OCI-LY3 (cell line): ENCODE measurements at regions not wholly inside any gene's neighbourhood (a gene's known extent, or its start where the extent isn't known, plus 50 kb on each side); places are given as distances from the start of the nearest gene placed in this dataset.

Experiments used
- H2AFZ ChIP-seq: fragments of 200-600, 300-600 bp; shearing (Covaris generic); 2 replicates; pipeline ENCODE4 v1.6.0; 2014; ENCODE audit warnings: antibody characterized with exemption, low read depth, low read length
- H3K27ac ChIP-seq: fragments of 200-600, 300-600 bp; sonication (generic); 2 replicates; pipeline ENCODE4 v1.5.1; 2014; ENCODE audit warnings: mild to moderate bottlenecking, low read length, moderate library complexity, mixed read lengths
- H3K27me3 ChIP-seq: fragments of 200-600, 300-600 bp; sonication (generic); 2 replicates; pipeline ENCODE4 v1.6.1; 2014; ENCODE audit warnings: low read depth, low read length, mixed read lengths
- H3K36me3 ChIP-seq: fragments of 200-600, 300-600 bp; sonication (generic); replicated peaks from 2 replicates; pipeline ENCODE3; 2014; ENCODE audit warnings: low read depth, low read length, mixed read lengths
- H3K4me1 ChIP-seq: fragments of 300-600, 200-600 bp; sonication (generic); 2 replicates; pipeline ENCODE4 v1.6.1; 2014; ENCODE audit warnings: low read length, mixed read lengths
- H3K4me2 ChIP-seq: fragments of 200-600, 300-600 bp; sonication (generic); 2 replicates; pipeline ENCODE4 v1.6.1; 2014; ENCODE audit warnings: low read length, mixed read lengths
- H3K4me3 ChIP-seq: fragments of 300-600, 200-600 bp; sonication (generic); 2 replicates; pipeline ENCODE4 v1.5.1; 2014; ENCODE audit warnings: antibody characterized with exemption, mild to moderate bottlenecking, low read length, moderate library complexity
- H3K79me2 ChIP-seq: fragments of 300-600, 200-600 bp; shearing (Covaris generic); 2 replicates; pipeline ENCODE4 v1.6.1; 2014; ENCODE audit warnings: mild to moderate bottlenecking, low read length, mixed read lengths
- H3K9ac ChIP-seq: fragments of 300-600, 200-600 bp; shearing (Covaris generic); 2 replicates; pipeline ENCODE4 v1.6.0; 2014; ENCODE audit warnings: mild to moderate bottlenecking, low read length, moderate library complexity
- H3K9me3 ChIP-seq: fragments of 200-600, 300-600 bp; shearing (Covaris generic); 2 replicates; pipeline ENCODE4 v1.6.1; 2014; ENCODE audit warnings: low read length, mixed read lengths; ENCODE audit not compliant: insufficient read depth
- H4K20me1 ChIP-seq: fragments of 200-600, 300-600 bp; sonication (generic); 2 replicates; pipeline ENCODE4 v1.6.1; 2016; ENCODE audit warnings: low read length, mixed read lengths; ENCODE audit not compliant: insufficient read depth
- EZH2phosphoT487 ChIP-seq: fragments of 200-600 bp; shearing (Covaris generic); IDR thresholded peaks from 2 replicates; pipeline ENCODE4 v1.6.1; 2018; ENCODE audit warnings: antibody characterized with exemption, mixed run types, low read depth
- TF ChIP-seq, protein P1 (sequence below): fragments of 200-600, 300-600 bp; sonication (generic); IDR thresholded peaks from 2 replicates; pipeline ENCODE4 v1.5.1; 2014; ENCODE audit warnings: antibody characterized with exemption, low read length, low read depth

DNA sequence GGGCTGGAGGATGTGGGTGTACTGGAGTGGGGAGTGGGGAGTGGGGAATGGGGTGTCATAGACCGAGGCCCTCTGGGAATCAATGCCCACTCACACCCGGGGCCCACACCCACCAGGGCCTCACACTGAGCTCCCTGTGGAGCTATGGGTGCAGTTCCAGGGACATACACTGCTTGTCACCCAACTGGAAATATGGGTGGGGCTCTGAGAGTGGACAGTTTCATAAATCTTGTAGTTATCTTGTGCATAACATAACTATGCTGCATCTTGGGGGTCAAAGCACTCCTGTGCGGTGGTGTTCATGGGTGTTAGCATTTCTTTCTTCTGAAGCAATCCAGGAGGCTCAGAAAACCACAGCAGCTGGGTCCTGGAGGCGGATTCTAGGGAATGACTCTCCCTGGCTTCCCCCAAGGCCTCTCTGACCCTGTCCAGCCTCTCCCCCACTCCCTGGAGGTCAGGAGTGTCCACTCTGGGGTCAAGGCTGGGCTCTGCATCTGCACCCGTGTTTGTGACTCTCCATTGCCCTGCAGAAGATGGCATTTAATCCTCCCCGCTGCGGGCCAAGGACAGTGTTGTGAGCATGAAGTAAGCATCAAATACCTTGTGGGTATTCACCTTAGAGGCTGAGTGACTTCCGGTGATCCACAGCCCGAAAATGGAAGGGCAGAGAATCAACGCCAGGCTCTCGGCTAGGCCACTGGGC, 172.5 kb downstream of the CTTN start:
- Histone ChIP-seq H3K36me3 (no peaks in the 10 kb centered on the region), H3K4me2 (no peak overlapping the region), H3K27me3 (peaks cover 13% of the 10 kb centered on the region), H3K9me3 (no peaks in the 10 kb centered on the region), H3K4me3 (no peak overlapping the region), H3K79me2 (no peaks in the 10 kb centered on the region), H4K20me1 (no peaks in the 10 kb centered on the region), H3K4me1 (no peaks in the 10 kb centered on the region), H3K27ac (no peak overlapping the region), H2AFZ (no peak overlapping the region), H3K9ac (no peak overlapping the region)
- TF ChIP-seq EZH2phosphoT487: no peak
- TF ChIP-seq, protein P1, sequence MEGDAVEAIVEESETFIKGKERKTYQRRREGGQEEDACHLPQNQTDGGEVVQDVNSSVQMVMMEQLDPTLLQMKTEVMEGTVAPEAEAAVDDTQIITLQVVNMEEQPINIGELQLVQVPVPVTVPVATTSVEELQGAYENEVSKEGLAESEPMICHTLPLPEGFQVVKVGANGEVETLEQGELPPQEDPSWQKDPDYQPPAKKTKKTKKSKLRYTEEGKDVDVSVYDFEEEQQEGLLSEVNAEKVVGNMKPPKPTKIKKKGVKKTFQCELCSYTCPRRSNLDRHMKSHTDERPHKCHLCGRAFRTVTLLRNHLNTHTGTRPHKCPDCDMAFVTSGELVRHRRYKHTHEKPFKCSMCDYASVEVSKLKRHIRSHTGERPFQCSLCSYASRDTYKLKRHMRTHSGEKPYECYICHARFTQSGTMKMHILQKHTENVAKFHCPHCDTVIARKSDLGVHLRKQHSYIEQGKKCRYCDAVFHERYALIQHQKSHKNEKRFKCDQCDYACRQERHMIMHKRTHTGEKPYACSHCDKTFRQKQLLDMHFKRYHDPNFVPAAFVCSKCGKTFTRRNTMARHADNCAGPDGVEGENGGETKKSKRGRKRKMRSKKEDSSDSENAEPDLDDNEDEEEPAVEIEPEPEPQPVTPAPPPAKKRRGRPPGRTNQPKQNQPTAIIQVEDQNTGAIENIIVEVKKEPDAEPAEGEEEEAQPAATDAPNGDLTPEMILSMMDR: no peak

DNA sequence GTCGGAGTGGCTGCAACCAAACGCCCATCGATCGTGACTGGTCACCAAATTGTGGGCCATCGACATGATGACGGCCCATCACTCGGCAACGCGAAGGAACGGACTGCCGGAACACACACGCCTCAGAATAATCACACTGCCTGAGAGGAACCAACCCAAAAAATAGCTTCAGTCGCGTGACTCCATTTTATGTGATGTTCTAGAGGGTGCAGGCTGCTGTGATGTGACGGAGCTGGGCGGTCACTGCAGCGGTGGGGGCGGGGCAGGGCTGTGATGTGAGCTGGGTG, 174.6 kb downstream of the CTTN start:
- H3K4me1 ChIP-seq: no peaks in the 10 kb centered on the region
- no peak overlapping the region for H3K9ac ChIP-seq
- H3K36me3 ChIP-seq: no peaks in the 10 kb centered on the region
- H3K27ac ChIP-seq: no peak overlapping the region
- no peaks in the 10 kb centered on the region for H3K9me3 ChIP-seq
- no peaks in the 10 kb centered on the region for H4K20me1 ChIP-seq
- H3K4me2 ChIP-seq: no peak overlapping the region
- peaks cover 7% of the 10 kb centered on the region for H3K27me3 ChIP-seq
- no peak overlapping the region for H3K4me3 ChIP-seq
- no peak overlapping the region for H2AFZ ChIP-seq
- TF ChIP-seq, protein P1: no peak
- no peak for TF ChIP-seq EZH2phosphoT487
- H3K79me2 ChIP-seq: no peaks in the 10 kb centered on the region

DNA sequence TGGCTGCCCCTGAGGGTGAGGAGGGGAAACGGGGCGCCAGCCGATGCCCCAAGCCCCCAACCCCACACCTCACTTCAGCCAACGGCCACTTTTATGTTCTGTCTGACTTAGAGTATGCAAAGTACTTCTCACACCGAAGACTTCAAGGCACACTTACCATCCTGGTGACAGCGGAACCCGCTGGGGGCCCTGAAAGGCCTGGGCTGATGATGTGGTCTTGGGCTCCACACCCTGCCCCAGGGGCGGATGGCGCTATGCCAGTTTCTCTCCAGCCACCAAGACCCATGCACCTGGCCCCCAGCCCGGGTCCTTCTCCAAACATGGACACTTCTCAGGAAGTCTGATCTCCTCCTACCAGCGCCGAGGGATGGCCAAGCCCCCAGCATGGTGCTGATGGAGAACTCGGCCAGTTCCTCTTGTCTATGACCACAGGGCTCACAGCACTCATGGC, 175.4 kb downstream of the CTTN start:
- H3K4me3 ChIP-seq: no peak overlapping the region
- no peaks in the 10 kb centered on the region for H3K4me1 ChIP-seq
- no peak overlapping the region for H3K27ac ChIP-seq
- TF ChIP-seq EZH2phosphoT487: no peak
- TF ChIP-seq, protein P1: no peak
- no peak overlapping the region for H3K9ac ChIP-seq
- H3K9me3 ChIP-seq: no peaks in the 10 kb centered on the region
- peaks cover 4% of the 10 kb centered on the region; the same call in 1 of the 2 replicates for H3K27me3 ChIP-seq
- no peak overlapping the region for H2AFZ ChIP-seq
- no peak overlapping the region for H3K4me2 ChIP-seq
- no peaks in the 10 kb centered on the region for H4K20me1 ChIP-seq
- no peaks in the 10 kb centered on the region for H3K36me3 ChIP-seq
- no peaks in the 10 kb centered on the region for H3K79me2 ChIP-seq

DNA sequence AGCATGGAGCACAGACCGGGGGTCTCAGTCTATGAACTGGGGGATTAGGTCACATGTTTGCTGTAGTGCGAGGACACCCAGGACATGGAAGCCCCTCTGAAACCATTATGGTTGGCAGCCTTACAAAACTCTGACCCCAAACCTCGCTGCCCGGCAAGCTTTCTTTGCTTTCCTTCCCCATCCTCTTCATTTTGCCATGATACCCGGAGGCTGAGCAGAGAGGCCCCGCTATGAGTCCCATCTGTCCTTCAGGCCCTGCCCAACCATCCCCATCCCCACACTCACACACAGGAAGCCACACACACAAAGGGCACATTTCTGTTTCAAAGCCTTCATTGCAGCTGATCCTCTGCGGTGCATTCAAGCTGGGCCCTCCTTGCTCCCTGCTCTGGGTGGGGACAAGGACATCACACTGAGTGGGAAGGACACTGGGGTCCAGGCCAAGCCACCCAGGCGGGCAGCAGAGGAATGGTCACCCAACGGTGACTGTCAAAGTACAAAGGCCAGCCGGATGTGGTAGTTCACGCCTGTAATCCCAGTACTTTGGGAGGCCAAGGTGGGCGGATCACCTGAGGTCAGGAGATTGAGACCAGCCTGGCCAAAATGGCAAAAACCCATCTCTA, 176.5 kb downstream of the CTTN start:
- TF ChIP-seq EZH2phosphoT487: no peak
- TF ChIP-seq, protein P1: no peak
- no peaks in the 10 kb centered on the region for H3K9me3 ChIP-seq
- H3K9ac ChIP-seq: no peak overlapping the region
- H3K79me2 ChIP-seq: no peaks in the 10 kb centered on the region
- peaks cover 4% of the 10 kb centered on the region; the same call in 1 of the 2 replicates for H3K27me3 ChIP-seq
- H2AFZ ChIP-seq: no peak overlapping the region
- no peaks in the 10 kb centered on the region for H3K4me1 ChIP-seq
- no peaks in the 10 kb centered on the region for H3K36me3 ChIP-seq
- H3K27ac ChIP-seq: no peak overlapping the region
- H3K4me3 ChIP-seq: no peak overlapping the region
- H3K4me2 ChIP-seq: no peak overlapping the region
- H4K20me1 ChIP-seq: no peaks in the 10 kb centered on the region
